K562 (cell line): ENCODE measurements at regions not wholly inside any gene's neighbourhood (a gene's known extent, or its start where the extent isn't known, plus 50 kb on each side); places are given as distances from the start of the nearest gene placed in this dataset.

Experiments used
- ATAC-seq: fragments of 200-7000 bp; cut with Tn5 transposase; 3 replicates; pipeline ENCODE4 v1.9.1; 2020; ENCODE audit warnings: moderate library complexity
- BruUV-seq: library from RNA; stranded (reverse); fragments of 400-500 nt; replicated peaks from 2 replicates; lab custom pipeline; 2021; lab: Mats Ljungman, UMichigan
- CTCF ChIA-PET: fragments of 300-600 bp; formaldehyde crosslinking; extraction: SDS; loops from one replicate; lab custom pipeline; 2021; ENCODE audit warnings: low intra/inter-chr PET ratio; lab: Yijun Ruan, JAX
- POLR2A ChIA-PET: fragments of 300-600, 350-650 bp; sonication (Branson Sonifier 250); formaldehyde crosslinking; extraction: SDS; loops from one replicate; lab custom pipeline; 2021; ENCODE audit warnings: antibody characterized with exemption, inconsistent platforms; lab: Yijun Ruan, JAX
- DNase-seq, 4 experiments: peaks; one replicate each; pipeline versions ENCODE4 v3.0.0 to v3.0.0-alpha.2; 2011 to 2018; ENCODE audit warnings: low spot score in 3 of 4, mixed read lengths in 3 of 4; ENCODE audit errors: extremely low read depth in 1 of 4
- FAIRE-seq: peaks from 2 replicates; lab custom pipeline; 2011; peaks lifted over from hg19 to GRCh38; lab: Jason Lieb, UNC
- H2AFZ ChIP-seq: 2 replicates; pipeline ENCODE4 v1.6.0; 2011; ENCODE audit warnings: low read depth, low read length, control low read depth, inconsistent platforms
- H3K27ac ChIP-seq: fragments of 200-600 bp; 3 replicates; pipeline ENCODE4 v1.8.0; 2011; ENCODE audit warnings: low read depth, mild to moderate bottlenecking, control low read depth, inconsistent platforms, low read length, moderate library complexity, mixed read lengths; ENCODE audit errors: extremely low read depth
- H3K27me3 ChIP-seq, 2 experiments: fragments of 300-600 bp in 1 of 2; 2 replicates in 1 of 2; 3 replicates in 1 of 2; pipeline versions ENCODE4 v1.6.0 to v1.8.0; 2011; ENCODE audit warnings: inconsistent platforms in 2 of 2, low read length in 2 of 2, mild to moderate bottlenecking in 1 of 2, mixed read lengths in 1 of 2, moderate library complexity in 1 of 2; ENCODE audit not compliant: control insufficient read depth in 2 of 2, insufficient read depth in 2 of 2
- H3K36me3 ChIP-seq: fragments of 300-600 bp; 3 replicates; pipeline ENCODE4 v1.8.0; 2011; ENCODE audit warnings: mild to moderate bottlenecking, low read length, inconsistent platforms; ENCODE audit not compliant: control insufficient read depth, insufficient read depth
- H3K4me1 ChIP-seq, 2 experiments: fragments of 200-600 bp in 1 of 2; replicated peaks in 1 of 2; 2 replicates in 1 of 2; 3 replicates in 1 of 2; pipeline versions ENCODE4 v1.5.1 to v1.8.0; 2011; ENCODE audit warnings: inconsistent platforms in 2 of 2, low read length in 2 of 2, mild to moderate bottlenecking in 1 of 2, mixed read lengths in 1 of 2, moderate library complexity in 1 of 2; ENCODE audit not compliant: control insufficient read depth in 2 of 2, insufficient read depth in 2 of 2
- H3K4me2 ChIP-seq: 2 replicates; pipeline ENCODE4 v1.6.1; 2011; ENCODE audit warnings: low read length, control low read depth, inconsistent platforms, mixed read lengths; ENCODE audit not compliant: insufficient read depth
- H3K4me3 ChIP-seq: fragments of 200-600 bp; sonication (generic), shearing (Covaris generic); 2 replicates; pipeline ENCODE4 v1.5.1; 2016; ENCODE audit warnings: control low read depth, inconsistent platforms
- H3K79me2 ChIP-seq: fragments of 200-600 bp; 3 replicates; pipeline ENCODE4 v1.8.0; 2011; ENCODE audit warnings: low read length, inconsistent platforms; ENCODE audit not compliant: control insufficient read depth, insufficient read depth
- H3K9ac ChIP-seq, 2 experiments: 2 replicates each; pipeline versions ENCODE4 v1.6.0 to v1.6.1; 2011; ENCODE audit warnings: low read depth in 2 of 2, low read length in 2 of 2, control low read depth in 1 of 2, inconsistent platforms in 1 of 2, mild to moderate bottlenecking in 1 of 2, mixed read lengths in 1 of 2; ENCODE audit not compliant: insufficient read depth in 1 of 2
- H3K9me1 ChIP-seq: one replicate; pipeline ENCODE4 v1.6.0; 2011; ENCODE audit warnings: inconsistent platforms, mild to moderate bottlenecking, low read length, moderate library complexity; ENCODE audit not compliant: control insufficient read depth, insufficient read depth
- H3K9me3 ChIP-seq: replicated peaks from 2 replicates; pipeline ENCODE4 v1.5.1; 2011; ENCODE audit warnings: low read depth, low read length, inconsistent platforms; ENCODE audit not compliant: control insufficient read depth, insufficient read depth
- H4K20me1 ChIP-seq: replicated peaks from 2 replicates; pipeline ENCODE4 v1.6.1; 2011; ENCODE audit warnings: low read length, inconsistent platforms, mixed read lengths; ENCODE audit not compliant: control insufficient read depth, insufficient read depth
- CAMTA2 ChIP-seq: fragments of 250-450 bp; sonication (Bioruptor Pico); conservative IDR thresholded peaks from 2 replicates; pipeline ENCODE4 v1.5.1; 2022
- HNRNPUL1 ChIP-seq: fragments of 200-400 bp; formaldehyde crosslinking; IDR thresholded peaks from 2 replicates; pipeline ENCODE4 v1.6.1; 2017; ENCODE audit warnings: low read length
- ID3 ChIP-seq, 2 experiments: fragments of 250-450 bp in 1 of 2; fragments of 450-650 bp in 1 of 2; sonication (Bioruptor Pico) in 1 of 2; IDR thresholded peaks; 2 replicates each; pipeline versions ENCODE4 v1.6.1 to v1.8.0; 2016 to 2021; ENCODE audit warnings: mild to moderate bottlenecking in 2 of 2, moderate library complexity in 2 of 2, missing compliant biosample characterization in 1 of 2, missing genetic modification characterization in 1 of 2
- PTBP1 ChIP-seq: fragments of 200-400 bp; formaldehyde crosslinking; IDR thresholded peaks from 2 replicates; pipeline ENCODE4 v1.6.1; 2017; ENCODE audit warnings: low read depth, low read length
- SMARCB1 ChIP-seq: IDR thresholded peaks from 2 replicates; pipeline ENCODE4 v1.6.1; 2011; ENCODE audit warnings: improper control_type of control experiment, low read depth; ENCODE audit not compliant: insufficient read length
- SP1 ChIP-seq: sonication (generic); formaldehyde crosslinking; IDR thresholded peaks from 2 replicates; pipeline ENCODE4 v1.8.1; 2022; ENCODE audit warnings: mild to moderate bottlenecking, missing genetic modification reagents
- ZNF24 ChIP-seq: fragments of 450-650 bp; IDR thresholded peaks from 2 replicates; pipeline ENCODE4 v1.6.1; 2016
- ZNF318 ChIP-seq, 2 experiments: fragments of 450-650 bp; IDR thresholded peaks; 2 replicates each; pipeline ENCODE4 v1.6.1; 2016; ENCODE audit warnings: mild to moderate bottlenecking in 2 of 2, borderline replicate concordance in 1 of 2, low read depth in 1 of 2, moderate library complexity in 1 of 2
- ZNF518B ChIP-seq: fragments of 250-450 bp; sonication (Bioruptor Pico); IDR thresholded peaks from 2 replicates; pipeline ENCODE4 v1.5.0; 2021; ENCODE audit warnings: mild to moderate bottlenecking, moderate library complexity
- ZNF699 ChIP-seq: fragments of 250-450 bp; sonication (Bioruptor Pico); IDR thresholded peaks from 2 replicates; pipeline ENCODE4 v1.8.0; 2021; ENCODE audit warnings: mild to moderate bottlenecking, moderate library complexity; ENCODE audit not compliant: insufficient replicate concordance
- WGBS: fragments of 100-300 bp; shearing (Covaris generic); methylation state at CpG from one replicate; pipeline ENCODE4 v1.1.6; 2016; ENCODE audit warnings: low coverage, mixed read lengths; ENCODE audit not compliant: insufficient coverage; ENCODE audit errors: missing lambda C conversion rate; 5-methylcytosine and 5-hydroxymethylcytosine counted together
- in situ Hi-C: fragments of 300-500 bp; cut with MboI; formaldehyde crosslinking; loops from 4 replicates; pipeline ENCODE4 v1.15.0; 2018; ENCODE audit warnings: inconsistent platforms, mixed read lengths
- intact Hi-C: fragments of 100-400 bp; cut with micrococcal nuclease; formaldehyde crosslinking; loops from 2 replicates; pipeline ENCODE4 v1.14.2; 2022

GRCh38 chr3:174532216-174532615 is 326.9 kb upstream of the NAALADL2 start:
- 0% methylated on average over 1 of the region's 1 CpG for WGBS
- ATAC-seq (no peak), DNase-seq (no peak), FAIRE-seq (no peak)
- H3K27me3 ChIP-seq, result no peaks in the 10 kb centered on the region
- intact Hi-C loops, result no loop called here
- H3K9me1 ChIP-seq, result no peaks in the 10 kb centered on the region
- no peaks in the 10 kb centered on the region for H3K79me2 ChIP-seq
- ChIA-PET CTCF (no interaction called here), POLR2A (no interaction called here)
- no peak overlapping the region for H3K27ac ChIP-seq
- in situ Hi-C loops, result no loop called here
- no peak overlapping the region for H3K4me2 ChIP-seq
- H3K9me3 ChIP-seq, result no peaks in the 10 kb centered on the region
- H3K4me3 ChIP-seq, result no peak overlapping the region
- no peaks in the 10 kb centered on the region for H3K4me1 ChIP-seq
- H2AFZ ChIP-seq, result no peak overlapping the region
- H4K20me1 ChIP-seq, result no peaks in the 10 kb centered on the region
- H3K36me3 ChIP-seq, result no peaks in the 10 kb centered on the region
- BruUV-seq, result no TSS peak
- H3K9ac ChIP-seq, result no peak overlapping the region
- TF ChIP-seq ZNF24, result no peak
- TF ChIP-seq ID3 (CRISPR knock-in tag; IDR thresholded peaks at IDR 0.05), result no peak
- no peak for TF ChIP-seq ID3 (tag; IDR thresholded peaks at IDR 0.05)
- TF ChIP-seq ZNF699, result no peak
- TF ChIP-seq ZNF318 (IDR thresholded peaks at IDR 0.05; ENCODE audit: borderline replicate concordance in 1 of 2, low read depth in 1 of 2), result no peak
- no peak for TF ChIP-seq PTBP1
- TF ChIP-seq CAMTA2 (CRISPR knock-in tag), result no peak
- no peak for TF ChIP-seq HNRNPUL1
- TF ChIP-seq SP1 (CRISPR knock-in tag), result no peak
- no peak for TF ChIP-seq ZNF518B (CRISPR knock-in tag)
- TF ChIP-seq SMARCB1, result no peak
